Common myeloid progenitor, CD34-positive (primary cell): ENCODE measurements at regions not wholly inside any gene's neighbourhood (a gene's known extent, or its start where the extent isn't known, plus 50 kb on each side); places are given as distances from the start of the nearest gene placed in this dataset.

Source experiments
- CTCF ChIA-PET: fragments of 350-600 bp; sonication (Branson Sonifier 250); formaldehyde crosslinking; loops from one replicate; lab custom pipeline; 2021; ENCODE audit warnings: antibody characterized with exemption; lab: Charles Lee
- POLR2A ChIA-PET: fragments of 350-600 bp; sonication (Branson Sonifier 250); formaldehyde crosslinking; loops from one replicate; lab custom pipeline; 2021; ENCODE audit warnings: antibody characterized with exemption; lab: Charles Lee
- DNase-seq, 3 donors: peaks; one replicate each; pipeline versions ENCODE4 v3.0.0 to v3.0.0-alpha.2; 2013
- H3K27ac ChIP-seq, 2 experiments: 1 replicate in 1 of 2; 2 replicates in 1 of 2; pipeline ENCODE4 v1.7.0; 2013; ENCODE audit warnings: inconsistent platforms in 2 of 2, low read length in 2 of 2, mild to moderate bottlenecking in 2 of 2, low read depth in 1 of 2, moderate library complexity in 1 of 2; ENCODE audit not compliant: severe bottlenecking in 2 of 2, insufficient read depth in 1 of 2, poor library complexity in 1 of 2
- H3K27me3 ChIP-seq, 5 experiments: replicated peaks in 2 of 5; 1 replicate in 3 of 5; 2 replicates in 2 of 5; pipeline versions ENCODE4 v1.6.1 to v1.7.0; 2013; ENCODE audit warnings: low read length in 4 of 5, mild to moderate bottlenecking in 2 of 5, moderate library complexity in 2 of 5, inconsistent platforms in 1 of 5; ENCODE audit not compliant: insufficient read depth in 5 of 5, control insufficient read depth in 4 of 5
- H3K36me3 ChIP-seq, 4 experiments: 1 replicate in 2 of 4; 2 replicates in 2 of 4; pipeline versions ENCODE4 v1.6.1 to v1.7.0; 2013; ENCODE audit warnings: low read length in 3 of 4, control low read depth in 1 of 4, mild to moderate bottlenecking in 1 of 4; ENCODE audit not compliant: control insufficient read depth in 4 of 4, insufficient read depth in 4 of 4
- H3K4me1 ChIP-seq, 4 experiments: 1 replicate in 3 of 4; 2 replicates in 1 of 4; pipeline versions ENCODE4 v1.6.1 to v1.7.1; 2013; ENCODE audit warnings: low read length in 3 of 4, mild to moderate bottlenecking in 3 of 4, control low read depth in 1 of 4, inconsistent platforms in 1 of 4, moderate library complexity in 1 of 4; ENCODE audit not compliant: control insufficient read depth in 4 of 4, insufficient read depth in 4 of 4; ENCODE audit errors: control extremely low read depth in 1 of 4
- H3K4me3 ChIP-seq, 7 experiments: 1 replicate in 4 of 7; 2 replicates in 3 of 7; pipeline versions ENCODE4 v1.5.1 to v1.7.0; 2013; ENCODE audit warnings: mild to moderate bottlenecking in 7 of 7, low read length in 6 of 7, moderate library complexity in 6 of 7, inconsistent platforms in 2 of 7, low read depth in 2 of 7, control low read depth in 1 of 7; ENCODE audit not compliant: insufficient read depth in 4 of 7, control insufficient read depth in 1 of 7; ENCODE audit errors: extremely low read depth in 1 of 7
- H3K9me3 ChIP-seq, 5 experiments: 1 replicate in 4 of 5; 2 replicates in 1 of 5; pipeline versions ENCODE4 v1.6.1 to v1.7.1; 2013; ENCODE audit warnings: low read length in 4 of 5, mild to moderate bottlenecking in 2 of 5, inconsistent platforms in 1 of 5, low read depth in 1 of 5, moderate library complexity in 1 of 5; ENCODE audit not compliant: control insufficient read depth in 4 of 5, insufficient read depth in 2 of 5; ENCODE audit errors: control extremely low read depth in 1 of 5
- WGBS: methylation state at CpG from one replicate; pipeline ENCODE4 v1.1.5; 2013; ENCODE audit not compliant: insufficient coverage; 5-methylcytosine and 5-hydroxymethylcytosine counted together

- Histone ChIP-seq H3K9me3 (no peaks in the 10 kb centered on the region), H3K4me1 (no peaks in the 10 kb centered on the region), H3K4me3 (no peak overlapping the region), H3K27ac (no peak overlapping the region), H3K36me3 (no peaks in the 10 kb centered on the region), H3K27me3 (peaks cover 0 to 1% (median 0%) of the 10 kb centered on the region in 5 experiments)
- 100% methylated on average over 1 of the region's 1 CpG for WGBS
- CTCF ChIA-PET = no interaction called here
- DNase-seq = no peak
- POLR2A ChIA-PET = no interaction called here
Observed at GRCh38 chr1:219697682-219698081, 84.8 kb upstream of the ZC3H11B start.

- DNase-seq = no peak
- CTCF ChIA-PET = no interaction called here
- Histone ChIP-seq H3K36me3 (no peaks in the 10 kb centered on the region), H3K4me3 (no peak overlapping the region), H3K27ac (no peak overlapping the region), H3K9me3 (no peaks in the 10 kb centered on the region), H3K27me3 (peaks cover 0 to 2% (median 0%) of the 10 kb centered on the region in 5 experiments), H3K4me1 (no peaks in the 10 kb centered on the region)
- POLR2A ChIA-PET = no interaction called here
- WGBS = 91% methylated on average over 2 of the region's 2 CpGs
Observed at GRCh38 chr1:219692981-219693380, 80.1 kb upstream of the ZC3H11B start.

GRCh38 chr1:219689774-219690173, 76.9 kb upstream of the ZC3H11B start:
- Histone ChIP-seq H3K27ac (no peak overlapping the region), H3K27me3 (peaks cover 0 to 2% (median 0%) of the 10 kb centered on the region in 5 experiments), H3K9me3 (no peaks in the 10 kb centered on the region), H3K4me3 (no peak overlapping the region), H3K4me1 (no peaks in the 10 kb centered on the region), H3K36me3 (no peaks in the 10 kb centered on the region)
- WGBS = 70% methylated on average over 2 of the region's 2 CpGs
- POLR2A ChIA-PET = no interaction called here
- no peak for DNase-seq
- CTCF ChIA-PET = no interaction called here

- ChIA-PET CTCF (no interaction called here), POLR2A (no interaction called here)
- DNase-seq = no peak
- no peaks in the 10 kb centered on the region for H3K36me3 ChIP-seq
- H3K9me3 ChIP-seq = no peaks in the 10 kb centered on the region
- no peak overlapping the region for H3K4me3 ChIP-seq
- no peak overlapping the region for H3K27ac ChIP-seq
- H3K4me1 ChIP-seq = no peaks in the 10 kb centered on the region
- peaks cover 0 to 2% (median 0%) of the 10 kb centered on the region in 5 experiments for H3K27me3 ChIP-seq
Observed at GRCh38 chr1:219687779-219688178, 74.9 kb upstream of the ZC3H11B start.

DNA sequence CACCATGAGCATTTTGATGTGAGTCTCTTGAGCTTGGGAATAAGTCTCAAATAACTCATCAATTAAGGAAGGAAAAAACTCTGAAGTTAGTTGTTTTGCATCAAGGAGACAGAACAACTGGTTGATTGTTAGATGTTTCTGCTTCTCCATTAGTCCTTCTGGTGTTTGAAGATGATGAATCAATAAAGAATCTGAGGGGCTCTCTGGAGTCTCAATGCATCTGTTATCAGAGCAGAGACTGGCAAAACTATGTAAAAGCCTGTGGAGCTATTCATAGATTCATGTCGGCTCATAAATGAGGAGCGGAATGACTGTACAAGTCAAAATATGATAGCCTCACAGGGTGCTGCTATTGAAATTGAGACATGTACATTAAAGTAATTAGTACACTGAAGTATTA, 73.3 kb upstream of the ZC3H11B start:
- ChIA-PET CTCF (no interaction called here), POLR2A (no interaction called here)
- DNase-seq = no peak
- Histone ChIP-seq H3K27me3 (no peaks in the 10 kb centered on the region), H3K9me3 (no peaks in the 10 kb centered on the region), H3K27ac (no peak overlapping the region), H3K4me3 (no peak overlapping the region), H3K4me1 (no peaks in the 10 kb centered on the region), H3K36me3 (no peaks in the 10 kb centered on the region)
- WGBS = 100% methylated on average over 2 of the region's 2 CpGs

DNA sequence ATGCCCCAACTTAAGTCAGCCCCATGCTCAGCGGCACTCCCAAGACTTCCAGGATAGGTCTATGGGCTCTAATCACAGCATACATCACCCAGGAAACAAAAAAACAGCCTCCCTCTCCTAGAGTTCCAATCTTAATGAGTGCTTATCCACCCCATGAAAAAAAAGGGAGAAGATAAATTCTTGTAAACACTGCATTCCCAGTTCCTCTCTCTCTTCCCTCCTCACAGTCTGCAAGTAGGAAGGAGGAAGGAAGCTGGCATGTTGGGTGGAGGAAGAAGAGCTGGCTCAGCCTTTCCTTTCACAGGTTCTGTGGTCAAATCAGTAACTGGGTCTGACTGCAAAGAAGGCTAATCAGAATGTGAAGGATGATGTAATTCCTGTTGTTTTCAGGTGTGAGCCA, 69.9 kb upstream of the ZC3H11B start:
- Histone ChIP-seq H3K4me3 (no peak overlapping the region), H3K36me3 (no peaks in the 10 kb centered on the region), H3K27ac (no peak overlapping the region), H3K27me3 (no peaks in the 10 kb centered on the region), H3K4me1 (no peaks in the 10 kb centered on the region), H3K9me3 (no peaks in the 10 kb centered on the region)
- 100% methylated on average over 1 of the region's 1 CpG for WGBS
- ChIA-PET POLR2A (no interaction called here), CTCF (no interaction called here)
- DNase-seq = no peak

DNA sequence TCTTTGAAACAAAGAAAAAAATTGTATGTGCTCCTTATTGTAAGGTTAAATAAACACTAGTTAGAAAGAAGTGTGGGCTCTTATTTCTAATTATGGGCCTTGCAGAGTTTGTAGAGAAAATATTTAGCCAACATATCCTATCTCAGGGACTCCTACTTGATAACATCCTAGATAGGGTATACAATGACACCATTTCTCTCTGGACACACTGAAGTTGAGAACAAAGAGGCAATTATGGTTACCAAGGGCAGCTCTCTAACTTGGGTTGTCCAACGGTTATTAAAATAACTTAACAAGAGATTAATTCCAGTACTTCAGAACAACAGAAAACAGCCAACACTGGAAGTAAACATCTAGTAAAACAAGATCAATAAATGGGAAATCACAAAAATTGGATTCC, 69.0 kb upstream of the ZC3H11B start:
- CTCF ChIA-PET = no interaction called here
- 100% methylated on average over 1 of the region's 1 CpG for WGBS
- DNase-seq = no peak

More for the DNA sequence above, 69.0 kb upstream of the ZC3H11B start:
- H3K4me1 ChIP-seq = no peaks in the 10 kb centered on the region
- no peak overlapping the region for H3K27ac ChIP-seq
- POLR2A ChIA-PET = no interaction called here
- no peaks in the 10 kb centered on the region for H3K27me3 ChIP-seq
- no peak overlapping the region for H3K4me3 ChIP-seq
- no peaks in the 10 kb centered on the region for H3K9me3 ChIP-seq
- H3K36me3 ChIP-seq = no peaks in the 10 kb centered on the region
